Right lobe of liver (tissue), 6 donors: ENCODE measurements at regions not wholly inside any gene's neighbourhood (a gene's known extent, or its start where the extent isn't known, plus 50 kb on each side); places are given as distances from the start of the nearest gene placed in this dataset.
A peak's percentile ranks its signal among the peaks of the same experiment; 100 is the strongest.

Source experiments
- ATAC-seq, 4 donors: fragments of 200-7000 bp; cut with Tn5 transposase; one replicate each; pipeline ENCODE4 v1.9.1; 2020; ENCODE audit warnings: mild to moderate bottlenecking in 4 of 4, moderate library complexity in 4 of 4
- DNase-seq, 3 donors: peaks; one replicate each; pipeline ENCODE4 v3.0.0-alpha.2; 2020
- H3K27ac ChIP-seq, 3 donors: fragments of 200-600 bp; one replicate each; pipeline ENCODE4 v1.8.0; 2022
- H3K27me3 ChIP-seq, 2 donors: fragments of 200-600 bp; one replicate each; pipeline ENCODE4 v1.8.0; 2022
- H3K36me3 ChIP-seq, 4 donors: fragments of 200-600 bp; sonication (generic) in 1 of 4; one replicate each; pipeline versions ENCODE4 v1.5.1 to v1.8.0; 2017 to 2022; ENCODE audit warnings: control low read depth in 1 of 4
- H3K4me1 ChIP-seq, 4 donors: fragments of 200-600 bp; sonication (generic) in 1 of 4; one replicate each; pipeline versions ENCODE4 v1.5.1 to v1.8.0; 2017 to 2022; ENCODE audit warnings: control low read depth in 1 of 4
- H3K4me3 ChIP-seq, 3 donors: fragments of 200-600 bp; one replicate each; pipeline ENCODE4 v1.8.0; 2022
- H3K9me3 ChIP-seq, 4 donors: fragments of 200-600 bp; sonication (generic) in 1 of 4; one replicate each; pipeline versions ENCODE4 v1.5.1 to v1.8.0; 2017 to 2022; ENCODE audit warnings: control low read depth in 1 of 4
- POLR2A ChIP-seq: fragments of 450-650 bp; IDR thresholded peaks from one replicate; pipeline ENCODE4 v1.6.1; 2017; ENCODE audit warnings: antibody characterized with exemption, mild to moderate bottlenecking
- WGBS: methylation state at CpG from one replicate; pipeline ENCODE4 v1.1.6; 2018; ENCODE audit warnings: low coverage, low lambda C conversion rate; ENCODE audit not compliant: insufficient coverage; ENCODE audit errors: missing lambda C conversion rate; 5-methylcytosine and 5-hydroxymethylcytosine counted together
- intact Hi-C, 2 donors: fragments of 100-400 bp; cut with DNase I; formaldehyde crosslinking; loops; one replicate each; pipeline versions ENCODE4 v1.11.2 to v1.14.1; 2022
- TF ChIP-seq, protein P1 (sequence below), 4 donors: fragments of 200-600 bp in 3 of 4; fragments of 450-650 bp in 1 of 4; IDR thresholded peaks; one replicate each; pipeline versions ENCODE4 v1.5.1 to v1.8.0; 2016 to 2022; ENCODE audit warnings: antibody characterized with exemption in 4 of 4, mild to moderate bottlenecking in 2 of 4
- donor health status: DM: no; HTN: yes; CAD: no.
- donor health status: DM: no; HTN: no; CAD: no.
- donor health status: DM: no; HTN: no; CAD: no.
- donor health status: DM: no; HTN: yes; CAD: no.
- donor health status: DM: no; HTN: yes; CAD: no.

- Histone ChIP-seq H3K27ac (no peak overlapping the region), H3K4me1 (no peaks in the 10 kb centered on the region), H3K4me3 (no peak overlapping the region), H3K27me3 (no peaks in the 10 kb centered on the region), H3K36me3 (no peaks in the 10 kb centered on the region), H3K9me3 (no peaks in the 10 kb centered on the region)
- intact Hi-C loops: no loop called here
- DNase-seq: no peak
- WGBS: 66% methylated on average over 2 of the region's 2 CpGs
- TF ChIP-seq POLR2A: no peak
- TF ChIP-seq, protein P1, sequence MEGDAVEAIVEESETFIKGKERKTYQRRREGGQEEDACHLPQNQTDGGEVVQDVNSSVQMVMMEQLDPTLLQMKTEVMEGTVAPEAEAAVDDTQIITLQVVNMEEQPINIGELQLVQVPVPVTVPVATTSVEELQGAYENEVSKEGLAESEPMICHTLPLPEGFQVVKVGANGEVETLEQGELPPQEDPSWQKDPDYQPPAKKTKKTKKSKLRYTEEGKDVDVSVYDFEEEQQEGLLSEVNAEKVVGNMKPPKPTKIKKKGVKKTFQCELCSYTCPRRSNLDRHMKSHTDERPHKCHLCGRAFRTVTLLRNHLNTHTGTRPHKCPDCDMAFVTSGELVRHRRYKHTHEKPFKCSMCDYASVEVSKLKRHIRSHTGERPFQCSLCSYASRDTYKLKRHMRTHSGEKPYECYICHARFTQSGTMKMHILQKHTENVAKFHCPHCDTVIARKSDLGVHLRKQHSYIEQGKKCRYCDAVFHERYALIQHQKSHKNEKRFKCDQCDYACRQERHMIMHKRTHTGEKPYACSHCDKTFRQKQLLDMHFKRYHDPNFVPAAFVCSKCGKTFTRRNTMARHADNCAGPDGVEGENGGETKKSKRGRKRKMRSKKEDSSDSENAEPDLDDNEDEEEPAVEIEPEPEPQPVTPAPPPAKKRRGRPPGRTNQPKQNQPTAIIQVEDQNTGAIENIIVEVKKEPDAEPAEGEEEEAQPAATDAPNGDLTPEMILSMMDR (IDR thresholded peaks at IDR 0.05): no peak
- no peak for ATAC-seq
Observed at GRCh38 chr3:31129241-31129640, 234.8 kb upstream of the GADL1 start.

- Histone ChIP-seq H3K27ac (no peak overlapping the region), H3K36me3 (no peaks in the 10 kb centered on the region), H3K27me3 (no peaks in the 10 kb centered on the region), H3K4me1 (no peaks in the 10 kb centered on the region), H3K4me3 (no peak overlapping the region), H3K9me3 (no peaks in the 10 kb centered on the region)
- DNase-seq (no peak), ATAC-seq (peak; percentile 73 to 83 (median 78))
- WGBS: 50% methylated on average over 2 of the region's 2 CpGs
- intact Hi-C loops: loop anchor here in 1 of 2 donors (10.0 kb wide), 1 partner anchor 367 kb away; no protein-coding TSS in a partner anchor
- TF ChIP-seq, protein P1 (IDR thresholded peaks at IDR 0.05): peak; percentile 56 to 71 (median 64)
- no peak for TF ChIP-seq POLR2A
Observed at GRCh38 chr3:31132132-31132769, 237.8 kb upstream of the GADL1 start.

DNA sequence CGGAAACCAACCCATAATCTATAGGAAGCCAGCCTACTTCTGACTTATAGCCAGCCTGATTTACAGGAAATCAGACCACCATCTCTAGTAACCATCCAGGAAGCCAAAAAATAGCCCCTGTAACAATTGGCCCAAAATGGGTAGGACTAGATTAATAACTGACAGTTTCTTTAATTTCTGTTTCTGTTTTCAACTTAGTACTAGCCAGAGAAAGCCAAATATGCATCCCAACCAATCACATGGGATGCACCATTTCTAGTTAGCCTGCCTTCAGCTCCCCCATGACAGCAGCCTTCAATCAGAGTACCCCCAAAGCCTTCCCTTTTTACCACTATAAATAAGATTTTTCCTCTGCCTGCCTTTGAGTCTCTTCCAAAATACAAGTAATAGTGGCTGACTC lies 239.1 kb upstream of the GADL1 start:
- Histone ChIP-seq H3K27me3 (no peaks in the 10 kb centered on the region), H3K27ac (no peak overlapping the region), H3K9me3 (no peaks in the 10 kb centered on the region), H3K4me3 (no peak overlapping the region), H3K4me1 (no peaks in the 10 kb centered on the region), H3K36me3 (no peaks in the 10 kb centered on the region)
- no peak for ATAC-seq
- intact Hi-C loops: loop anchor here in 1 of 2 donors (10.0 kb wide), 1 partner anchor 369 kb away; no protein-coding TSS in a partner anchor
- TF ChIP-seq, protein P1 (IDR thresholded peaks at IDR 0.05): no peak
- TF ChIP-seq POLR2A: no peak
- WGBS: 78% methylated on average over 1 of the region's 1 CpG
- DNase-seq: no peak

GRCh38 chr3:31135546-31135945 lies 241.1 kb upstream of the GADL1 start:
- WGBS: 59% methylated on average over 3 of the region's 3 CpGs
- Histone ChIP-seq H3K27ac (no peak overlapping the region), H3K4me1 (no peaks in the 10 kb centered on the region), H3K27me3 (no peaks in the 10 kb centered on the region), H3K4me3 (no peak overlapping the region), H3K9me3 (no peaks in the 10 kb centered on the region), H3K36me3 (no peaks in the 10 kb centered on the region)
- ATAC-seq (no peak), DNase-seq (no peak)
- TF ChIP-seq, protein P1 (IDR thresholded peaks at IDR 0.05): no peak
- no peak for TF ChIP-seq POLR2A
- intact Hi-C loops: loop anchor here in 1 of 2 donors (10.0 kb wide), 1 partner anchor 371 kb away; no protein-coding TSS in a partner anchor
